ENCODE measurements at regions not wholly inside any gene's neighbourhood (a gene's known extent, or its start where the extent isn't known, plus 50 kb on each side); places are given as distances from the start of the nearest gene placed in this dataset.

DNA sequence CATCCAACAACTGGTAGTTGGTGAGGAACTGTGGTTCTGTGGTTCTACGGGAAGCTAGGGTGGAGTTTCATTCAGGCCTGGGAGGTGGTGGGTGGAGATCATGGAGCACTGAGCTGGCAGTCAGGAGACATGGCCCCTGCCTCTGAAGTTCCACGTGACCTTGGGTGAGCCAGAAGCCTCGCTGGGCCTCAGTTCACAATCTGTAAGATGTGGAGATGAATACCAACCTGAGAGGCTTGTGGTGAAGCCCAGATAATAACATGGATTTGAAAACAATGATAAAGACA is 177.9 kb downstream of the MACROH2A1 start:
- Histone ChIP-seq H3K79me2 (ENCODE audit: insufficient read depth, low read length) (no peaks in the 10 kb centered on the region), H3K36me3 (ENCODE audit: insufficient read depth, low read length) (no peaks in the 10 kb centered on the region), H2AFZ (ENCODE audit: low read depth, low read length) (no peak overlapping the region), H4K20me1 (ENCODE audit: insufficient read depth, low read length) (no peaks in the 10 kb centered on the region), H3K27ac (ENCODE audit: low read length) (no peak overlapping the region), H3K9me3 (ENCODE audit: insufficient read depth, low read length, severe bottlenecking) (no peaks in the 10 kb centered on the region), H3K27me3 (ENCODE audit: insufficient read depth, low read length, poor library complexity) (no peaks in the 10 kb centered on the region), H3K4me3 (ENCODE audit: low read depth in 1 of 2, low read length in 2 of 2) (no peak overlapping the region), H3K9ac (ENCODE audit: low read depth, low read length) (no peak overlapping the region), H3K4me2 (ENCODE audit: insufficient read depth, low read length) (no peak overlapping the region), H3K4me1 (ENCODE audit: insufficient read depth, low read length) (no peaks in the 10 kb centered on the region)
- DNase-seq (no peak), ATAC-seq (ENCODE audit: insufficient read depth, low read depth) (no peak)
- TF ChIP-seq, protein P1, sequence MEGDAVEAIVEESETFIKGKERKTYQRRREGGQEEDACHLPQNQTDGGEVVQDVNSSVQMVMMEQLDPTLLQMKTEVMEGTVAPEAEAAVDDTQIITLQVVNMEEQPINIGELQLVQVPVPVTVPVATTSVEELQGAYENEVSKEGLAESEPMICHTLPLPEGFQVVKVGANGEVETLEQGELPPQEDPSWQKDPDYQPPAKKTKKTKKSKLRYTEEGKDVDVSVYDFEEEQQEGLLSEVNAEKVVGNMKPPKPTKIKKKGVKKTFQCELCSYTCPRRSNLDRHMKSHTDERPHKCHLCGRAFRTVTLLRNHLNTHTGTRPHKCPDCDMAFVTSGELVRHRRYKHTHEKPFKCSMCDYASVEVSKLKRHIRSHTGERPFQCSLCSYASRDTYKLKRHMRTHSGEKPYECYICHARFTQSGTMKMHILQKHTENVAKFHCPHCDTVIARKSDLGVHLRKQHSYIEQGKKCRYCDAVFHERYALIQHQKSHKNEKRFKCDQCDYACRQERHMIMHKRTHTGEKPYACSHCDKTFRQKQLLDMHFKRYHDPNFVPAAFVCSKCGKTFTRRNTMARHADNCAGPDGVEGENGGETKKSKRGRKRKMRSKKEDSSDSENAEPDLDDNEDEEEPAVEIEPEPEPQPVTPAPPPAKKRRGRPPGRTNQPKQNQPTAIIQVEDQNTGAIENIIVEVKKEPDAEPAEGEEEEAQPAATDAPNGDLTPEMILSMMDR (IDR thresholded peaks at IDR 0.05; ENCODE audit: borderline replicate concordance, extremely low read depth, low read length, poor library complexity, severe bottlenecking): no peak
- no peak for TF ChIP-seq EZH2 (IDR thresholded peaks at IDR 0.05; ENCODE audit: borderline replicate concordance, low read depth, low read length, severe bottlenecking)

- no peak for TF ChIP-seq EZH2 (IDR thresholded peaks at IDR 0.05; ENCODE audit: borderline replicate concordance, low read depth, low read length, severe bottlenecking)
- TF ChIP-seq, protein P1 (IDR thresholded peaks at IDR 0.05; ENCODE audit: borderline replicate concordance, extremely low read depth, low read length, poor library complexity, severe bottlenecking): no peak
- Histone ChIP-seq H2AFZ (ENCODE audit: low read depth, low read length) (no peak overlapping the region), H3K9ac (ENCODE audit: low read depth, low read length) (no peak overlapping the region), H3K4me2 (ENCODE audit: insufficient read depth, low read length) (no peak overlapping the region), H3K4me3 (ENCODE audit: low read depth in 1 of 2, low read length in 2 of 2) (no peak overlapping the region), H3K4me1 (ENCODE audit: insufficient read depth, low read length) (no peaks in the 10 kb centered on the region), H4K20me1 (ENCODE audit: insufficient read depth, low read length) (no peaks in the 10 kb centered on the region), H3K9me3 (ENCODE audit: insufficient read depth, low read length, severe bottlenecking) (no peaks in the 10 kb centered on the region), H3K36me3 (ENCODE audit: insufficient read depth, low read length) (no peaks in the 10 kb centered on the region), H3K27ac (ENCODE audit: low read length) (no peak overlapping the region), H3K79me2 (ENCODE audit: insufficient read depth, low read length) (no peaks in the 10 kb centered on the region), H3K27me3 (ENCODE audit: insufficient read depth, low read length, poor library complexity) (no peaks in the 10 kb centered on the region)
- no peak for DNase-seq
- ATAC-seq (ENCODE audit: insufficient read depth, low read depth): no peak
Measured at GRCh38 chr5:135220394-135221186, 178.4 kb downstream of the MACROH2A1 start.

DNA sequence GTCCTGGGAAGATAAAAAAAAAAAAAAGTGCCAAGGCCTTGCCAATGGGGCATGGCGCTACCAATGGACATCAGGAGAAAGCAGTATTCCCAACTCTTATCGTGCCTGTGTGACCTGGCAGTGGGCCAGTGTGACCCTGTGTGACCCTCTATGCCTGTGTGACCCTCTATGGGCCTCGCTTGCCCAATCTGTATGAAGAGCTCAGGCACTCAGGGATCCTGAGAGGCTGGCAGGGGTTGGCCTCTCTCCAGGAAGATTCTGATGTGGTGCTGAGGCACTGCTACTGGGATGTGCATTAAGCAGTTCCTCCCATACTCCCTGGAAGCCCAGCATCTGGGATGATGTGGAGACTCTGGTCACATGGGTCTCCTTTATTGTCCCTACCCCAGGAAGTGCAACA is 179.2 kb downstream of the MACROH2A1 start:
- H2AFZ ChIP-seq (ENCODE audit: low read depth, low read length): no peak overlapping the region
- no peaks in the 10 kb centered on the region for H3K79me2 ChIP-seq (ENCODE audit: insufficient read depth, low read length)
- no peaks in the 10 kb centered on the region for H3K9me3 ChIP-seq (ENCODE audit: insufficient read depth, low read length, severe bottlenecking)
- no peak overlapping the region for H3K4me2 ChIP-seq (ENCODE audit: insufficient read depth, low read length)
- no peaks in the 10 kb centered on the region for H3K4me1 ChIP-seq (ENCODE audit: insufficient read depth, low read length)
- no peak overlapping the region for H3K4me3 ChIP-seq (ENCODE audit: low read depth in 1 of 2, low read length in 2 of 2)
- no peak overlapping the region for H3K9ac ChIP-seq (ENCODE audit: low read depth, low read length)
- H3K36me3 ChIP-seq (ENCODE audit: insufficient read depth, low read length): no peaks in the 10 kb centered on the region
- ATAC-seq (ENCODE audit: insufficient read depth, low read depth) (no peak), DNase-seq (no peak)
- no peaks in the 10 kb centered on the region for H4K20me1 ChIP-seq (ENCODE audit: insufficient read depth, low read length)
- no peaks in the 10 kb centered on the region for H3K27me3 ChIP-seq (ENCODE audit: insufficient read depth, low read length, poor library complexity)
- TF ChIP-seq, protein P1 (IDR thresholded peaks at IDR 0.05; ENCODE audit: borderline replicate concordance, extremely low read depth, low read length, poor library complexity, severe bottlenecking): no peak
- TF ChIP-seq EZH2 (IDR thresholded peaks at IDR 0.05; ENCODE audit: borderline replicate concordance, low read depth, low read length, severe bottlenecking): no peak
- H3K27ac ChIP-seq (ENCODE audit: low read length): no peak overlapping the region
